A673 (cell line): ENCODE measurements at regions not wholly inside any gene's neighbourhood (a gene's known extent, or its start where the extent isn't known, plus 50 kb on each side); places are given as distances from the start of the nearest gene placed in this dataset.
"Not testable (repeated sequence)": the region's sequence is repeated elsewhere in the genome, so short reads cannot be mapped to it uniquely, and the experiment has no call there.

Source experiments
- BruUV-seq: library from RNA; stranded (reverse); fragments of 400-500 nt; replicated peaks from 2 replicates; lab custom pipeline; 2021; lab: Mats Ljungman, UMichigan
- CTCF ChIA-PET: fragments of 300-600 bp; sonication (Branson Sonifier 250); formaldehyde crosslinking; loops from one replicate; lab custom pipeline; 2022; ENCODE audit warnings: antibody characterized with exemption; lab: Charles Lee
- POLR2A ChIA-PET: fragments of 300-600 bp; sonication (Branson Sonifier 250); formaldehyde crosslinking; loops from one replicate; lab custom pipeline; 2022; ENCODE audit warnings: antibody characterized with exemption; ENCODE audit not compliant: low non-redundant PET; lab: Charles Lee
- DNase-seq: peaks from one replicate; pipeline ENCODE4 v3.0.0-alpha.2; 2015; ENCODE audit warnings: low spot score
- H3K27ac ChIP-seq: fragments of 200-600 bp; sonication (generic); 2 replicates; pipeline ENCODE4 v1.5.1; 2016; ENCODE audit warnings: mixed run types, low read depth, mild to moderate bottlenecking, mixed read lengths, antibody characterized with exemption, low read length; ENCODE audit not compliant: poor library complexity, severe bottlenecking
- H3K27me3 ChIP-seq: fragments of 200-600 bp; sonication (generic); replicated peaks from 2 replicates; pipeline ENCODE4 v1.6.1; 2017; ENCODE audit warnings: mixed run types, low read depth, mild to moderate bottlenecking, mixed read lengths, antibody characterized with exemption, low read length; ENCODE audit not compliant: insufficient read depth, poor library complexity
- H3K36me3 ChIP-seq: fragments of 200-600 bp; sonication (generic); 2 replicates; pipeline ENCODE4 v1.6.1; 2016; ENCODE audit warnings: mixed run types, mild to moderate bottlenecking, mixed read lengths, antibody characterized with exemption, low read length; ENCODE audit not compliant: insufficient read depth, poor library complexity, severe bottlenecking
- H3K4me1 ChIP-seq: fragments of 200-600 bp; sonication (generic); 2 replicates; pipeline ENCODE4 v1.6.1; 2017; ENCODE audit warnings: mixed run types, mild to moderate bottlenecking, mixed read lengths, antibody characterized with exemption, low read length; ENCODE audit not compliant: insufficient read depth, poor library complexity, severe bottlenecking
- H3K4me3 ChIP-seq: fragments of 200-600 bp; sonication (generic); 2 replicates; pipeline ENCODE4 v1.5.1; 2016; ENCODE audit warnings: low read depth, mixed run types, mild to moderate bottlenecking, mixed read lengths, low read length; ENCODE audit not compliant: poor library complexity, severe bottlenecking
- H3K9me3 ChIP-seq: fragments of 200-600 bp; sonication (generic); 2 replicates; pipeline ENCODE4 v1.6.1; 2016; ENCODE audit warnings: mixed run types, low read depth, mild to moderate bottlenecking, mixed read lengths, antibody characterized with exemption, low read length; ENCODE audit not compliant: poor library complexity, severe bottlenecking
- EZH2 ChIP-seq: fragments of 200-600 bp; sonication (generic); IDR thresholded peaks from 2 replicates; pipeline ENCODE4 v1.6.1; 2017; ENCODE audit warnings: borderline replicate concordance, low read depth, mild to moderate bottlenecking, mixed read lengths, antibody characterized with exemption, low read length; ENCODE audit not compliant: poor library complexity, severe bottlenecking
- intact Hi-C: fragments of 100-400 bp; cut with micrococcal nuclease; formaldehyde crosslinking; loops from one replicate; pipeline ENCODE4 v1.10.0; 2022; ENCODE audit not compliant: unreplicated experiment
- TF ChIP-seq, protein P1 (sequence below): fragments of 300-800, 200-600 bp; sonication (generic); conservative IDR thresholded peaks from 2 replicates; pipeline ENCODE4 v1.5.1; 2017; ENCODE audit warnings: low read depth, mild to moderate bottlenecking, antibody characterized with exemption, low read length, moderate library complexity, mixed read lengths

DNA sequence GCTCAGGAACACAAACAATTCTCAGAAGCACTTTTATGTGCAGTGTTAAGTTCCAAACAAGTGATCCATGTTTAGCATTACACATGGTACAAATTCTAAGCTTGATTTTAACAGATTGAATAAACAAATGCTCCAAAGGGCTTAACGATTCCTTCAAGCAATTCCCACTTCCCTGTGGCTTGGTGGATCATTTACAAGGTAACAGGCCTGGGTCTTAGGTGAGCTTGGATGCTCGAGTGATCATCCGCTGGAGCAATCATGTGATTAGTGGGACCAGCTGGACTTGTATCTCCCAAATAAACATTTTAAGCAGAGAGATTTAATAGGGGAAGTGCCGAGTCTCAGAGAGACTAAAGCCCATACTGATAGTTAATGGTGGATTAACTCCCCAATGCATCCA is 70.7 kb downstream of the CALM1 start:
- no peaks in the 10 kb centered on the region for H3K27me3 ChIP-seq
- no peaks in the 10 kb centered on the region for H3K4me1 ChIP-seq
- H3K36me3 ChIP-seq = no peaks in the 10 kb centered on the region
- intact Hi-C loops = no loop called here
- no peak overlapping the region for H3K4me3 ChIP-seq
- ChIA-PET CTCF (no interaction called here), POLR2A (no interaction called here)
- no peak overlapping the region for H3K27ac ChIP-seq
- H3K9me3 ChIP-seq = no peaks in the 10 kb centered on the region
- BruUV-seq = no TSS peak
- TF ChIP-seq, protein P1, sequence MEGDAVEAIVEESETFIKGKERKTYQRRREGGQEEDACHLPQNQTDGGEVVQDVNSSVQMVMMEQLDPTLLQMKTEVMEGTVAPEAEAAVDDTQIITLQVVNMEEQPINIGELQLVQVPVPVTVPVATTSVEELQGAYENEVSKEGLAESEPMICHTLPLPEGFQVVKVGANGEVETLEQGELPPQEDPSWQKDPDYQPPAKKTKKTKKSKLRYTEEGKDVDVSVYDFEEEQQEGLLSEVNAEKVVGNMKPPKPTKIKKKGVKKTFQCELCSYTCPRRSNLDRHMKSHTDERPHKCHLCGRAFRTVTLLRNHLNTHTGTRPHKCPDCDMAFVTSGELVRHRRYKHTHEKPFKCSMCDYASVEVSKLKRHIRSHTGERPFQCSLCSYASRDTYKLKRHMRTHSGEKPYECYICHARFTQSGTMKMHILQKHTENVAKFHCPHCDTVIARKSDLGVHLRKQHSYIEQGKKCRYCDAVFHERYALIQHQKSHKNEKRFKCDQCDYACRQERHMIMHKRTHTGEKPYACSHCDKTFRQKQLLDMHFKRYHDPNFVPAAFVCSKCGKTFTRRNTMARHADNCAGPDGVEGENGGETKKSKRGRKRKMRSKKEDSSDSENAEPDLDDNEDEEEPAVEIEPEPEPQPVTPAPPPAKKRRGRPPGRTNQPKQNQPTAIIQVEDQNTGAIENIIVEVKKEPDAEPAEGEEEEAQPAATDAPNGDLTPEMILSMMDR = no peak
- no peak for TF ChIP-seq EZH2
- no peak for DNase-seq

- POLR2A ChIA-PET, intact Hi-C loops, H3K27ac ChIP-seq, H3K4me1 ChIP-seq, H3K36me3 ChIP-seq, H3K27me3 ChIP-seq, DNase-seq, CTCF ChIA-PET, BruUV-seq, H3K4me3 ChIP-seq: not testable (repeated sequence)
- peaks cover 17% of the 10 kb centered on the region for H3K9me3 ChIP-seq
These were observed 72.6 kb downstream of the CALM1 start for GRCh38 chr14:90469416-90469815.

DNA sequence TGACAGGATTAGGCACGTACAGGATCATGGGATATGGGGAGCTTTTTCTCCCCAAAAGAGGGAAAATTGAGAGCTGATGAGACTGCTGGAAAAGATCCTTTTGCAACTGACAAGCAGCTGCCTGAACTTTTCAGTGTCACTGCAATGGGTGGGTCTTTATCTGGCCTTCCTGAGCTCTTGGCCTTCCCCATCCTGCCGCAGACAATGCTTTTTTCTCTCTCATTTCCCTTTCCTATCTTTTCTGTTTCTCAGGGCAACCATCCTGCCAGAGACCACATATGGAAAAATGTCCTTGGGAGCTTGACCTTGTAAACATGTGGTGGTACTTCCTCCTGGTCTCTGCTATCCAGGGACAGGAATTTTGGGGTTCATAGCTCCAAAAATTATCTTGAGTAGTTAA is 75.8 kb downstream of the CALM1 start:
- no TSS peak for BruUV-seq
- H3K4me1 ChIP-seq = no peaks in the 10 kb centered on the region
- H3K36me3 ChIP-seq = no peaks in the 10 kb centered on the region
- no peaks in the 10 kb centered on the region for H3K27me3 ChIP-seq
- DNase-seq = no peak
- no peak overlapping the region for H3K27ac ChIP-seq
- H3K9me3 ChIP-seq = peaks cover 30% of the 10 kb centered on the region
- ChIA-PET POLR2A (no interaction called here), CTCF (no interaction called here)
- intact Hi-C loops = no loop called here
- no peak overlapping the region for H3K4me3 ChIP-seq
- TF ChIP-seq EZH2 = no peak
- TF ChIP-seq, protein P1 = no peak
